C4-2B (cell line): ENCODE measurements at regions not wholly inside any gene's neighbourhood (a gene's known extent, or its start where the extent isn't known, plus 50 kb on each side); places are given as distances from the start of the nearest gene placed in this dataset.

ENCODE experiments used
- ZFX ChIP-seq: fragments of 450-650 bp; IDR thresholded peaks from 2 replicates; pipeline ENCODE4 v1.6.1; 2017
- TF ChIP-seq, protein P1 (sequence below): fragments of 450-650 bp; conservative IDR thresholded peaks from 2 replicates; pipeline ENCODE4 v1.5.1; 2017; ENCODE audit warnings: mild to moderate bottlenecking

- TF ChIP-seq, protein P1, sequence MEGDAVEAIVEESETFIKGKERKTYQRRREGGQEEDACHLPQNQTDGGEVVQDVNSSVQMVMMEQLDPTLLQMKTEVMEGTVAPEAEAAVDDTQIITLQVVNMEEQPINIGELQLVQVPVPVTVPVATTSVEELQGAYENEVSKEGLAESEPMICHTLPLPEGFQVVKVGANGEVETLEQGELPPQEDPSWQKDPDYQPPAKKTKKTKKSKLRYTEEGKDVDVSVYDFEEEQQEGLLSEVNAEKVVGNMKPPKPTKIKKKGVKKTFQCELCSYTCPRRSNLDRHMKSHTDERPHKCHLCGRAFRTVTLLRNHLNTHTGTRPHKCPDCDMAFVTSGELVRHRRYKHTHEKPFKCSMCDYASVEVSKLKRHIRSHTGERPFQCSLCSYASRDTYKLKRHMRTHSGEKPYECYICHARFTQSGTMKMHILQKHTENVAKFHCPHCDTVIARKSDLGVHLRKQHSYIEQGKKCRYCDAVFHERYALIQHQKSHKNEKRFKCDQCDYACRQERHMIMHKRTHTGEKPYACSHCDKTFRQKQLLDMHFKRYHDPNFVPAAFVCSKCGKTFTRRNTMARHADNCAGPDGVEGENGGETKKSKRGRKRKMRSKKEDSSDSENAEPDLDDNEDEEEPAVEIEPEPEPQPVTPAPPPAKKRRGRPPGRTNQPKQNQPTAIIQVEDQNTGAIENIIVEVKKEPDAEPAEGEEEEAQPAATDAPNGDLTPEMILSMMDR: no peak
- no peak for TF ChIP-seq ZFX
Observed at GRCh38 chr2:58852905-58853304, 611.8 kb upstream of the FANCL start.
